ENCODE measurements at regions not wholly inside any gene's neighbourhood (a gene's known extent, or its start where the extent isn't known, plus 50 kb on each side); places are given as distances from the start of the nearest gene placed in this dataset.
"Not testable (repeated sequence)": the region's sequence is repeated elsewhere in the genome, so short reads cannot be mapped to it uniquely, and the experiment has no call there.

- no peak for DNase-seq
Measured at GRCh38 chr14:106235356-106236159, 709.2 kb downstream of the TMEM121 start.

DNA sequence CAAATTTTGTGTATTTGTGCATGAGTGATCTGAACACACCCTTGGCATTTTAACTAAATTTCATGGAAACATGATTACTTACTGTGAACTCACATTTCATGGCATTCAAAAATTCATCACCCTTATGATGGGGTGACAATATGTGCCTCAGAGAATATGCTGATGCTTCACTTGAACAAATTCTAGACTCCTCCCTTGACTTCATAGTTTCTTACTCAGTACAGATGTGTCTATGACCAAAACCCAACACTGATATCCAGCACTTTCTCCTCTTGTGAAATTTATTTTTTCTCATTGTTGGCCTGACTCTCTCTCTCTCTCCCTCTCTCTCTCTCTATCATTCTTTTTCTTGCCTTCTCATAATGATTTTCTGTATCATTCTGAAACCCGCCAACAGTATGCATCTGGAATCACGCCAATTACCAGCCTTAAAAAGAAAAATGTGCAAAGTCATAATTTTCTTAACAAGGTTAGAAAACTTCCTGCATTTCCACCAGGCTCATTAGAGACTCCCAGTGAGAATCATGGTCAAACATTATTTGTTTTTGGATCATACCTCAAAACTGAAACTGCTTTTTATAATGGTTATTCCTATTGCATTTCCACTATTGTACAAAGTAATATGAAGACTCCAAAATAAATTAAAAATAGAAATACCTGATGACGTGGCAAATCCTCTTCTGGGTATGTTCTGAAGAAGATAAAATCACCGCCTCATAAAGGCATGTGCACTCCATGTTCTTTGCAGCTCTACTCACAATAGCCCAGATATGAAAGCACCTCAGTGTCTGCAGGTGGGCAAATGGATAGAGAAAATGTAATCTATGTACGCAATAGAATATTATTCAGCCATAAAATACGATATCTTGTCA lies 722.2 kb downstream of the TMEM121 start:
- no peak for DNase-seq

GRCh38 chr14:106253995-106254394 lies 727.6 kb downstream of the TMEM121 start:
- DNase-seq: not testable (repeated sequence)

DNA sequence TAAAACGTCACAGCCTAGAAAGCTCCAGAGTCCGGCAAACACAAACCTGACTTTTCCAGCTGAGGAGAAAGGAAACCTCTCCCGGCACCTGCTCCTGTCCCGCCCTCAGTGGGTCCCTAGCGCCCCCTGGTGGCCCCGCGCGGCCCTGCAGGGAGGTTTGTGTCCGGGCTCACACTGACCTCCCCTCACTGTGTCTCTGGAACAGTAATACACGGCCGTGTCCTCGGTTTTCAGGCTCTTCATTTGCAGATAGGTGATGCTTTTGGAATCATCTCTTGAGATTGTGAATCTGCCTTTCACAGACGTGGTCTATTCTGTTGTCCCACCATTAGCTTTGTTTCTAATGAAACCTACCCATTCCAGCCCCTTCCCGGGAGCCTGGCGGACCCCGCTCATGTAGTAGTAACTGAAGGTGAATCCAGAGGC lies 731.2 kb downstream of the TMEM121 start:
- DNase-seq: not testable (repeated sequence)

- DNase-seq: no peak
Measured at GRCh38 chr14:106268013-106268727, 741.8 kb downstream of the TMEM121 start.

DNA sequence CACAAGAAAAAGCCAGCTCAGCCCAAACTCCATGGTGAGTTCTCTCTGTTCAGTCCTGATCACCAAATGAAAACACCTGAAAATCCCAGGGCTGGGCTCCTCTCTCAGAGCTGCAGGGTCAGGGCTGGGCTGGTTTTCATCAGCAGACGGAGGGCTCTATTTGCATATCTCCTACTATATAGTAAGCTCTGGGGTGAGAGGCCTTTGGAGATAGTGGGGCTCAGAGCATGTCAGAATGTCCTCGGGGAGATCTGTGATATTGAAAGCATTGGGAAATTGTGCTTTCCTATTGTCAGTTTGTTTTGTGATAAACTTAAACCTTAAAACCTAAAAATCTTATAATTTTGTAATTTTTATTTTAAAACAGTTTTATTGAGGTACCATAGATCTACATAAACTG lies 742.6 kb downstream of the TMEM121 start:
- no peak for DNase-seq

GRCh38 chr14:106269451-106270204 lies 743.2 kb downstream of the TMEM121 start:
- no peak for DNase-seq

GRCh38 chr14:106270476-106271121 lies 744.2 kb downstream of the TMEM121 start:
- DNase-seq: not testable (repeated sequence)

- DNase-seq: no peak
Measured at GRCh38 chr14:106276326-106277267, 750.2 kb downstream of the TMEM121 start.

GRCh38 chr14:106277503-106277902 lies 751.1 kb downstream of the TMEM121 start:
- DNase-seq: no peak

- no peak for DNase-seq
Measured at GRCh38 chr14:106280876-106281275, 754.5 kb downstream of the TMEM121 start.

DNA sequence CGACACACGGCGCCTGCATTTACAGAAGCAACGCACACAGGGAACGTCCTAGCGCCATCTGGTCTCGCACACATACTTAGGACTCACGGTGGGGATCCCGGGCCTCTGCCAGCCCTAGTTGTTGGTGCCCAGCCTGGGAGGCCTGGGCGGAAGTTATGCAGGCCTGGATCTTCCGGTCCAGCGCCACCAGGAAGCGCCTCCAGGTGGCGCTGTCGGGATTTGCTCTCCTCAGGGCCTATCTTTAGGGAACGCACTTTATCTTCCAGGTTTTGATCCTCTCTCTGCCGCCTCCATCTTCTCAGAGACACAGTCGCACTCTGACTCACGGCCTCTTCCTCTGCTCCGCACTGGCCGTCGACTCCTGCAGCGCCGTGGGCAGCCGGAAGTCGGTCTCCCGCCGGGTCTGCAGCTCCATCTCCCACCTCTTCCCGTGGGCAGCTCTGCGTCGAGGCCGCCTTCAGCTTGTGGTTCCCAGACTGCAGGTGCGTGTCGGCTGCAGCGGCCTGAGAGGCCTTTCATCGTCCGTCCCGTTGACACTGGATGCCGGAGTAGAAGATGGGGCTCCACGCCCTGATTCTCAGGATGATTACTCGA lies 760.4 kb downstream of the TMEM121 start:
- DNase-seq: no peak

- DNase-seq: no peak
Measured at GRCh38 chr14:106287506-106287905, 761.1 kb downstream of the TMEM121 start.

DNA sequence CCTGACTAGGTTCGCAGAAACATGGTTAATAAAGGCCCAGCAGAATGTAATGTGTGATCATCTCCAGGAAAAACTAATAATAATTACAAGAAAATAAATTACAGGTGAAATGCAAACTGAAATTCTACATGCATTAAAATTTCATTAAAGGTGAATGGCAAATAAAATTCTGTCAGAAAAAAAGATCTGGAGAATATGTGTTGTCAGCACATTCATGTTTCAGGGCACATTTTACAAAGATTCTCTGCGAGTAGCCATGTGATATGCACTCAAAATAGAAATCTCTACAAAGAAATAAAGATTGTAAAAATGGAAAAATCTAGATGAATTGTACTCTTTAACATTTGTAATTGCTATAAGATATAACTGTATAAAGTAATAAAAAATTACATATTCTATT lies 765.2 kb downstream of the TMEM121 start:
- DNase-seq: no peak

DNA sequence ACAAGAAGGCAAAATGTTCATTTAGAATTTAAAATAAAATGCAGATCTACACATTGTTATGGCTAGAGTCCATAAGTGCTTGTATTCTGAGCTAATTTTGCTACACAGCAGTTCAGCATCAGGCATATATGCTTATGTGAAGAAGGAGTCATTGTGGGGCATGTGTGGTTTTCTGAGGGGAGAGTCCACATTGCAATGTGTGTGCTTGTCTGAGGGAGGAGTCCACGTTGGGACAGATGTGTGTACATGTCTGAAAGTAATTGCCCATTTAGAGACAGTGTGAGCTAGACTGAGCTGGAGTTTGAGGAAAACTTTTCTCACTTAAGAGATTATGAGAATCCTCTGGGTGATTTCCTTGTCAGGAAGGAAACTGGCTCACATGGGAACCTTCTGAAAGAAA lies 767.9 kb downstream of the TMEM121 start:
- no peak for DNase-seq

DNA sequence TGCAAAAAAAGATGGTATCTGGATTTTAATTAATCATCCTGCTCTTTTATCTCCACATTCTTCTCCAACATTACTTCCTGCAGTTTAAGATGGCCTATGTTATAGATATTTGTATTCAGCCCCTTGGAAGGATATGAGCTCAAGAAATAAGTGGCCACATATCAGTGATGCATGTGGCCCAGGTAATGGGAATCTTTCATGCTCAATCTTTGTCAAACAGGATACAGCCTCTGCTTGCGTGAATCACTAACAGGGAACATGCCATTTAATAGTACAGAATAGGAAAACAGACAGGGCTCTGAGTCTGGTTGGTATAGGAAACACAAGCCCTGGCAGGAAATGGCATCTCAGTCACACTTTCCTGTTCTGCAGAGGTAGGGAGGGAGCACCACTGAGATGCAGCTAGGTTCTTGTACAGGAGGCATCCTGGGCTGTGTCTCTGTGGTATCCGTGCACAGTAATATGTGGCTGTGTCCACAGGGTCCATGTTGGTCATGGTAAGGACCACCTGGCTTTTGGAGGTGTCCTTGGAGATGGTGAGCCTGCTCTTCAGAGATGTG lies 774.6 kb downstream of the TMEM121 start:
- DNase-seq: not testable (repeated sequence)

GRCh38 chr14:106301609-106302008 lies 775.2 kb downstream of the TMEM121 start:
- DNase-seq: not testable (repeated sequence)

DNA sequence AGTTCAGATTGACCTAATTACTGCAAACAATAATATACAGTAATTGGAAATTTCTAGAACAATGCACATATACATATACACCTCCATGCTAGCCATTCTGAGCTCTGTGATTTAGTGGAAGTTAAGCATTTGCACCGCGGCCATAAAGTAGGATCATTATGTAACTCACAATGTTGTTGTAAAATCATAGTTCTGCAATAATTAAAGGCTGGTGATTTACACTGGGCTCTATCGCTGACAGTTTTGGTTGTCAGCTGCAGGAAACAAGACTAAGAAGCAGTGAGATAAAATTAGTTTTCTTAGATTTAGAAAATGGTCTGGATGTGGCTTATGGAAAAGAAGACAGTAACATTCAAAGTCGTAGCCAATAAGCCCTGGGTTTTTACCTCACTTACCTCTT lies 776.3 kb downstream of the TMEM121 start:
- no peak for DNase-seq

DNA sequence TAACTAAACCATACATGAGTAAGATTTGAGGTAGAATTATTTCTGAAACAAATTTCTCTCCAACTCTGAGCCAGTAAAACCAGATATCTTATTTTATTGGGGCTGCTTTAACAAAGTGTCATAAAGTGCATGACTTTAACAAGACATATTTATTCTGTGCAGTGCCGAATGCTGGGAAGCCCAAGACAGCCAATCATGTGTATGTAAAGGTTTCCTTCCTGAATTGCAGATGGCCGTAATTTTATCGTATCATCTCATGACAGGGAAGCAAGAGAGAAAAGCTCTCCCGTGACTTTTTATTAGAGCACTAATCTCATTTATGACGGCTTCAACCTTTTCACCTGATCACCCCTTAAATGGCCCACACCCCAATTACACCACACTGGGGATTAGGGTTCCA lies 777.9 kb downstream of the TMEM121 start:
- DNase-seq: no peak

- DNase-seq: no peak
Measured at GRCh38 chr14:106308839-106309389, 782.5 kb downstream of the TMEM121 start.

Measured in NCI-H1436 treated with DMSO at 0.1 percent for 48 hours (cell line).